Esophagus squamous epithelium (tissue), 5 donors: ENCODE measurements at regions not wholly inside any gene's neighbourhood (a gene's known extent, or its start where the extent isn't known, plus 50 kb on each side); places are given as distances from the start of the nearest gene placed in this dataset.

Experiments used
- DNase-seq: peaks from one replicate; lab custom pipeline; 2025; lab: John Stamatoyannopoulos, UW
- H3K27ac ChIP-seq, 4 donors: fragments of 200-600 bp; sonication (generic); one replicate each; pipeline ENCODE4 v1.5.1; 2016 to 2019; ENCODE audit warnings: mild to moderate bottlenecking in 1 of 4
- H3K27me3 ChIP-seq, 4 donors: fragments of 200-600 bp; sonication (generic); 1 replicate in 3 of 4; 2 replicates in 1 of 4; pipeline versions ENCODE4 v1.5.1 to v1.6.0; 2017 to 2021; ENCODE audit warnings: antibody characterized with exemption in 1 of 4
- H3K36me3 ChIP-seq, 3 donors: fragments of 200-600 bp; sonication (generic); one replicate each; pipeline ENCODE4 v1.5.1; 2016 to 2019
- H3K4me1 ChIP-seq, 3 donors: fragments of 200-600 bp; sonication (generic); one replicate each; pipeline ENCODE4 v1.5.1; 2017 to 2019
- H3K4me3 ChIP-seq, 4 donors: fragments of 200-600 bp; sonication (generic); 1 replicate in 3 of 4; 2 replicates in 1 of 4; pipeline ENCODE4 v1.5.1; 2016 to 2019; ENCODE audit warnings: mild to moderate bottlenecking in 2 of 4, moderate library complexity in 1 of 4
- H3K9me3 ChIP-seq, 3 donors: fragments of 200-600 bp; sonication (generic); one replicate each; pipeline ENCODE4 v1.5.1; 2016 to 2019
- POLR2A ChIP-seq, 4 donors: fragments of 450-650 bp; IDR thresholded peaks; one replicate each; pipeline ENCODE4 v1.6.1; 2017; ENCODE audit warnings: antibody characterized with exemption in 4 of 4, mild to moderate bottlenecking in 4 of 4, moderate library complexity in 3 of 4
- WGBS, 2 donors: methylation state at CpG; one replicate each; pipeline ENCODE4 v1.1.5; 2018; 5-methylcytosine and 5-hydroxymethylcytosine counted together
- intact Hi-C: fragments of 100-400 bp; cut with DNase I; formaldehyde crosslinking; loops from one replicate; pipeline ENCODE4 v1.15.0; 2022
- TF ChIP-seq, protein P1 (sequence below), 6 experiments: fragments of 450-650 bp in 4 of 6; fragments of 200-600 bp in 2 of 6; sonication (generic) in 2 of 6; IDR thresholded peaks; one replicate each; pipeline ENCODE4 v1.5.1; 2016 to 2019; ENCODE audit warnings: antibody characterized with exemption in 6 of 6, mild to moderate bottlenecking in 4 of 6, moderate library complexity in 4 of 6
- donor health status: DM: yes; HTN: yes; CAD: no.

DNA sequence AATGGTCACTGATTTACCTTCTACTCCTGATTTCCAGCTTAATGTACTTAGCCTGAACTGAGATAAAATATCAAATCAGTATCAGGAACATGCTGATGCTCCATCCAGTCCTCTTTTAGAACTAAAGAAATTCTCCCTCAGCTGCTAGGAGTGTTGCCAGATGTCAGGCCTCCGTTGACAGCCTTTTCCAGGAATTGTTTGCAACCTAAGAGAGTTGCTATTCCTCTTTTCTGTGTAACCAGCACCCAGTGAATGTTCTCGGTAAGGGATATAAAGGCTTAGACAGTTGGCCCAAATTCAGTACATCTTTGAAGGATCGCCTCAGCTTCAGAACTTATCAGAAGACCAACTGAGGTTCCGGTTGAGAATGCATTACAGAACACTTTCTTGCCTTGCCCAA, 559.0 kb downstream of the PCDH17 start:
- WGBS, 2 donors, result 46 to 49% methylated on average over 3 to 4 of the region's 4 CpGs
- intact Hi-C loops, result no loop called here
- TF ChIP-seq, protein P1, sequence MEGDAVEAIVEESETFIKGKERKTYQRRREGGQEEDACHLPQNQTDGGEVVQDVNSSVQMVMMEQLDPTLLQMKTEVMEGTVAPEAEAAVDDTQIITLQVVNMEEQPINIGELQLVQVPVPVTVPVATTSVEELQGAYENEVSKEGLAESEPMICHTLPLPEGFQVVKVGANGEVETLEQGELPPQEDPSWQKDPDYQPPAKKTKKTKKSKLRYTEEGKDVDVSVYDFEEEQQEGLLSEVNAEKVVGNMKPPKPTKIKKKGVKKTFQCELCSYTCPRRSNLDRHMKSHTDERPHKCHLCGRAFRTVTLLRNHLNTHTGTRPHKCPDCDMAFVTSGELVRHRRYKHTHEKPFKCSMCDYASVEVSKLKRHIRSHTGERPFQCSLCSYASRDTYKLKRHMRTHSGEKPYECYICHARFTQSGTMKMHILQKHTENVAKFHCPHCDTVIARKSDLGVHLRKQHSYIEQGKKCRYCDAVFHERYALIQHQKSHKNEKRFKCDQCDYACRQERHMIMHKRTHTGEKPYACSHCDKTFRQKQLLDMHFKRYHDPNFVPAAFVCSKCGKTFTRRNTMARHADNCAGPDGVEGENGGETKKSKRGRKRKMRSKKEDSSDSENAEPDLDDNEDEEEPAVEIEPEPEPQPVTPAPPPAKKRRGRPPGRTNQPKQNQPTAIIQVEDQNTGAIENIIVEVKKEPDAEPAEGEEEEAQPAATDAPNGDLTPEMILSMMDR (IDR thresholded peaks at IDR 0.05), result no peak
- no peak for TF ChIP-seq POLR2A (IDR thresholded peaks at IDR 0.05)
- H3K27ac ChIP-seq, result no peak overlapping the region
- no peaks in the 10 kb centered on the region for H3K36me3 ChIP-seq
- DNase-seq, result no peak
- H3K4me1 ChIP-seq, result no peaks in the 10 kb centered on the region
- no peak overlapping the region for H3K4me3 ChIP-seq
- H3K27me3 ChIP-seq, result no peaks in the 10 kb centered on the region
- H3K9me3 ChIP-seq, result no peaks in the 10 kb centered on the region

DNA sequence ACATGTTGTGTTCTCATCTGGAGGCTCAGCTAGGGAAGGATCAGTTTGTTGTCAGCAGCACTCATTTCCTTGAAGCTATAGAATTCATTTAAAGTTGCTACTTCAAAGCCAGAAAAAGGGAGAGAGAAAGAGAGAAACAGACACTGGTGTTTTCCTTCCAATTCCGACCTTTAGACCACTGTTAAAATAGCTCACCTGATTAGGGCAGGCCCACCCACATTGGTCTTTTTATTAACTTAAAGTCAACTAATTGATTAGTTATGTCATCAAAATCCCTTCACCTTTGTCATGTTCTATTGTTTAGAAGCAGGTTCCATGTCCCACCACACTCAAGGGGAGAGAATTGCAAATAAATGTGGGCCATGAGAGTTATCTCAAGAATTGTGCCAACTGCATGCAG, 560.2 kb downstream of the PCDH17 start:
- no peaks in the 10 kb centered on the region for H3K36me3 ChIP-seq
- no peaks in the 10 kb centered on the region for H3K9me3 ChIP-seq
- H3K27me3 ChIP-seq, result no peaks in the 10 kb centered on the region
- H3K4me3 ChIP-seq, result no peak overlapping the region
- TF ChIP-seq, protein P1 (IDR thresholded peaks at IDR 0.05), result no peak
- no peak for TF ChIP-seq POLR2A (IDR thresholded peaks at IDR 0.05)
- intact Hi-C loops, result no loop called here
- H3K27ac ChIP-seq, result no peak overlapping the region
- WGBS, 2 donors, result 75 to 79% methylated on average over 1 of the region's 1 CpG
- no peak for DNase-seq
- H3K4me1 ChIP-seq, result no peaks in the 10 kb centered on the region

DNA sequence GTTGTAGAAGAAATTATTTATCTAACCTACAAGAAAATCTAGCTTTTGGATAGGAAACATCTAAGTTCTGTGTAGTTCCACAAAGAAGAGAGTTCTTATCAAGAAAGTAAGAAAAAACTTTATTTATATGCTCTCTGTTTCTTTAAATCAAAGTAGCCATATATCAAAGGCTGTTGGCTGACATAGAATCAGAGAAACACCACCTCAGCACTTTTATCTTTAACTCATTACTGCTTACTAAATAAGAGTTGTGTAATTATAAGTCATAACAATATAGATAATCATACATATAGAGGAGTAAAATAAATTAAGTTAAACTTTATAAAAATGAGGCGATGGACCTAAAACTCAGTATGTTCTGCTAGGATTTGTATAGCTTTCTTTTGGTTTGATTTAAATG, 570.6 kb downstream of the PCDH17 start:
- WGBS, 2 donors, result 92 to 95% methylated on average over 1 of the region's 1 CpG

DNA sequence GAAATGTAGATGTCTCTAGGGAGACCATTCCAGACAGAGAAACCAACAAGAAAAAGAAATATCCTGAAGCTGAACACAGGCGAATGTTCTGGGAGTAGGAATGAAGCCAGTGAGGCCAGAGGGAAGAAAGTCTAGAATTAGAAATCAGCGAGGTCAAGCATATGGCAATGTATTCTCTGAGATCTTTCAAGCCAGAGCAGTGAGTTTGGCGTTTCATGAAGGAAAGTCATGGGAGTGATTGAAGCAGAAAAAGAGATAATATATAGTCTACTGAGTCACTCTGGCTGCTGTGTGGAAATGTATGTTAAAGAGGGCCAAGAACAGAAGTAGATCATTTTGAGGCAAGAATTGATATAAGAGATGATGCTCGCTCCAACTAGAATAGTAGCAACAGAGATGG, 576.0 kb downstream of the PCDH17 start:
- WGBS, 2 donors, result 60 to 62% methylated on average over 4 of the region's 4 CpGs
- TF ChIP-seq POLR2A (IDR thresholded peaks at IDR 0.05), result no peak
- TF ChIP-seq, protein P1 (IDR thresholded peaks at IDR 0.05), result no peak

More for the DNA sequence above, 570.6 kb downstream of the PCDH17 start:
- Histone ChIP-seq H3K4me1 (no peaks in the 10 kb centered on the region), H3K36me3 (no peaks in the 10 kb centered on the region), H3K27ac (no peak overlapping the region), H3K27me3 (no peaks in the 10 kb centered on the region), H3K9me3 (no peaks in the 10 kb centered on the region), H3K4me3 (no peak overlapping the region)
- DNase-seq, result no peak
- TF ChIP-seq POLR2A (IDR thresholded peaks at IDR 0.05), result no peak
- TF ChIP-seq, protein P1 (IDR thresholded peaks at IDR 0.05), result no peak
- intact Hi-C loops, result no loop called here

DNA sequence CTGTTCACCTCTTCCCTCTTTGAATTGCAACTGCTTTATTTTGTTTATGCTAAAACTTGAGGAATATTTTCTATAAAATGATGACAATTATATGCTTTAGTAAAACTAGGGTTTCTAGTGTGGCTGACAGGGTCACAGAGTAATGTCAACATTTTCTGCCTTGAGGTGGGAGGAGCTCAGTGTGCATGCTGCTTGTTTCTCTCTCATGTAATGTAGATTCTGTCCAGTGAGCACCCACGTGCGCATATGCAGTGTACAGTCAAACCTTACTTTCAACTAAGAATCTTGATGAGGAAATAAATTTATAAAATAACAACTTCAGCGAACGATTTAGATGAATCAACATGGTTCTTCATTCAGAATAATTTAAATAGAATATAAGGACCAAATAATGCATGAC, 603.9 kb downstream of the PCDH17 start:
- Histone ChIP-seq H3K27ac (no peak overlapping the region), H3K4me1 (no peaks in the 10 kb centered on the region), H3K27me3 (no peaks in the 10 kb centered on the region), H3K4me3 (no peak overlapping the region), H3K9me3 (no peaks in the 10 kb centered on the region), H3K36me3 (no peaks in the 10 kb centered on the region)
- intact Hi-C loops, result no loop called here
- TF ChIP-seq, protein P1 (IDR thresholded peaks at IDR 0.05), result no peak
- TF ChIP-seq POLR2A (IDR thresholded peaks at IDR 0.05), result no peak
- 76 to 78% methylated on average over 4 of the region's 4 CpGs for WGBS, 2 donors
- DNase-seq, result no peak

More for the DNA sequence above, 576.0 kb downstream of the PCDH17 start:
- H3K27ac ChIP-seq, result no peak overlapping the region
- H3K9me3 ChIP-seq, result no peaks in the 10 kb centered on the region
- no peaks in the 10 kb centered on the region for H3K4me1 ChIP-seq
- no peak overlapping the region for H3K4me3 ChIP-seq
- no peaks in the 10 kb centered on the region for H3K27me3 ChIP-seq
- no peaks in the 10 kb centered on the region for H3K36me3 ChIP-seq
- intact Hi-C loops, result no loop called here
- no peak for DNase-seq
